NCI-H345 treated with DMSO at 0.1 percent for 48 hours (cell line): ENCODE measurements at regions not wholly inside any gene's neighbourhood (a gene's known extent, or its start where the extent isn't known, plus 50 kb on each side); places are given as distances from the start of the nearest gene placed in this dataset.
"Not testable (repeated sequence)": the region's sequence is repeated elsewhere in the genome, so short reads cannot be mapped to it uniquely, and the experiment has no call there.

Source experiments
- DNase-seq: peaks from one replicate; lab custom pipeline; 2025; ENCODE audit not compliant: unreplicated experiment; lab: John Stamatoyannopoulos, UW

DNA sequence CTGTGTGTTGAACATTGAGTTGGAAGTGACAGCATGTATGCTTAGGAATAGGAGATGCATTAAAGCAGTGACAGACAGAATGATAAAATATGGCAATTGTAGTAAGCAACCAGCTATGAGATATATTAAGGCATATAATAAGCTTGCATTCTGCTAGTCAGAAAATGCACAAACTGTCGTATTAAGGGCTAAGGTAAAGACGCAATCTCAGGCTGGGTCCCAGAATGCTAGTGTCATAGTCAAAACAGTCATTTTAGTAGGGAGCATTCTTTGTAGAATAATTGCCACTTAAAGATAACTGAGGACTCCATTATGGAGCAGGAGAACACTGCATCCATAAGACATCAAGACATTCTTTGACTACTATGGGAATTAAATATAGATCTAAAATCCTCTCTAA, 1369.7 kb upstream of the C9orf72 start:
- DNase-seq: no peak

DNA sequence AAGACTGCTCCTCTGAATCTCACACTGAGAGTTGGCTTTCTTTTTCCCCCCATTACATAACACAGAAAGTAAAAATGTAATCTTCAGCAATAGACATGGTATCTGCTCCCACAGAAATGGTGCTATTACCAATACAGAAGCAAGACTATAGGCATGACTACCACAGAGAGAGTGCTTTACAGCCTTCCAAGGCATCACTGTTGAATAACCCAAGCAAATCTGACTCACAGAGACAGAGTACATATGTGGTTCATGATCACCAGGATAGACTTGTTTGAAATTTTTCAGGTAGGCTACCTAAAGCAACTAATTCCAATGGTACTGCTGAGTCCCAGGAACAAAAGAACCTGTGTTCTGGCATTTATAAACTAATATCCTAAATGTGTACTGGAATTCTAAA, 1373.4 kb upstream of the C9orf72 start:
- DNase-seq: no peak

DNA sequence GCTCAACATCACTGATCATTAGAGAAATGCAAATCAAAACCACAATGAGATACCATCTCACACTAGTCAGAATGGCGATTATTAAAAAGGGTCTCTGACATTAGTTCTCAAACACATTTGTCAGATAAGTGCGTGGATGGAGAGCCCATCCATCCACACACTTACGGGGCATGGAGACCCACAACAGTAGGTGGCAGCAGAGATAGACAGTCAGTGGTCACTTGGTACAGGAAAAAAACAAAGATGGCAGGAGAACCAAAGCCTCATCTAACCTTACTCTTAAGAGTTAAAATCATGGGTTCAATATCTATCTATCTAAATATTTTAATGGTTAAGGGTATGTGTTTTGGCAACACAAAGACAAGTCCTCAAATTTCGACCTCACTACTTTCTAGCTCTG, 1378.7 kb upstream of the C9orf72 start:
- no peak for DNase-seq

DNA sequence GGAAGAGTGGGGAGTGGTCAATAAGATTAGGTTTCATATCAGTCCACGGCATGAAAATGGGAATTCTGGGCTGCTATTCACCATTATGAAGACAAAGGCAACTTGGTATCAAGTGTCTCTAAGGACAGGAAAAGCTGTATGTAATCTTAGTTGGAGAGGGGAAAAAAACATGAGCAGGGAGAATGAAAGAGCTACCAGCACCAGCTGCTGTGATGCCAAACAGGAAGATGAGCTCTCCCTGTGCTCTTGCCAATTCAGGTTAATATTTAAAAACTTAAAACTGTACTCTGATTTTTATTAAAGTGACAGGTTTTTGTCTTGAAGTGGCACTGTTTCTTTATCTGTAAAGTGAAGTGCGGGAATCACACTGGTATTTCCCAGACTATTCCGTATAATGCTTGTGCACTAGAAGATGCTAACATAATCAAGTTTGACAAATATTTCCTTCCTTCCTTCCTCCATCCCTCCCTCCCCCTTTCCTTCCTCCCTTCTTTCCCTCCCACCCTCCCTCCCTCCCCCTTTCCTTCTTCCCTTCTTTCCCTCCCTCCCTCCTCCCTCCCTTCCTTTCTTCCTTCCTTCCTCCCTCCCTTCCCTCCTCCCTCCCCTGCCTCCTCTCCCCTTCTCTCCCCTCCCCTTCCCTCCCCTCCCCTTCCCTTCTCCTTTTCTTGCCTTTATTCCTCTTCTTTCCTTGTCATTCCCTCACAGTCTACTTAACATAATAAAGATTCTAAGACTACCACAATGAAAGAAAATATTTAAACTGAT, 1383.0 kb upstream of the C9orf72 start:
- no peak for DNase-seq

DNA sequence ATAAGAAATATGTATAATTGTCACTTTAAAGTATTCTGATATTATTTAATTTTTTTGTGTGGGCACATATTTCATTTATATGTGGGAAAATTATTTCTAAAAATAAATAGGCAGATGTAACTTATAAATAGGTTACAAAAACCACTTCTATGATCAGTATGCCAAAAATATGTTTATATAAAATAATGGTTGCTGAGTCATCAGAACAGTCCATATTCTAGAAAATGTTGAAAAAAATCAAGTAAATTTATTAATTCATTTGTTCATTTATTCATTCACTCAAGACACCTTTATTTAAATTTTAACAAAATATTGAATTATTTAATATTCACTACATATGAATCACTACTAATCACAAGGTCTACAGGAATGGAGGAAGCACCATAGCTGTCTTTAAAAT, 1387.3 kb upstream of the C9orf72 start:
- DNase-seq: no peak

DNA sequence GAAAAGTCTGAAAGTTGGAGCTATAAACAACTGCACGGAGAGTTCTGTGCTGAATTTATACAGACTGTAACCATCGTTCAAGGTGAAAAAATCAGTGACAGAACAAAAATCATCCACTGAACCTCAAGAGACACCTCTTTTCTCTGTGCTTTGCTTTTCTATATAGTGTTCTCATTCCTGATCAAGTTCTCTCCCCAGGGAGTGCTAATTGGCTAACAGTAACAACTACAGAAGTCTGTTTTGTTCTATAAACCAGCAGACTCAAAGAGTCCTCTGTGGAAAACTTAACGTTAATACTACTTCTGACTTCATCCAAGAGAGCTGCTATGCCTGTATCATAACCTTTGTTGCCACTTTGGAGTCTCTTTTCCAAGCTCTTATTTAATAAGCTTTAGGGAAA, 1388.3 kb upstream of the C9orf72 start:
- no peak for DNase-seq

DNA sequence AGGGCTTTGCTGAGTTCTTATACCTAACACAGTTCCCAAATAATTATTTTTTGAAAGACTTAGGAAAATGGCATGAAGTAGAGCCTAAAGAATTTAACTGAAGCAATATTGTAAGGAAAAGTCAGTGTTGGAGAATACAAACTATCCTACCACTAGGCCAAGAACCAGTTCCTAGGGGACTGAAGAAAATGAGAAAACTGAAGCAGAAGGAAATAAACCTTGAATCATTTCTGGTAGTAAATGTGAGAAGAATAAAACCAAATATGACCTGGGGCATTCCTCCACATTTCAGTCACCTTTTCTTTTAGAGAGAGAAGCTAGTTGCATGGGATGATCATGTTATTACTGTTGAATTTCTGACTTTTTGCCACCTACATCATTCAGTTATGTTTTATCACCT, 1393.9 kb upstream of the C9orf72 start:
- no peak for DNase-seq

DNA sequence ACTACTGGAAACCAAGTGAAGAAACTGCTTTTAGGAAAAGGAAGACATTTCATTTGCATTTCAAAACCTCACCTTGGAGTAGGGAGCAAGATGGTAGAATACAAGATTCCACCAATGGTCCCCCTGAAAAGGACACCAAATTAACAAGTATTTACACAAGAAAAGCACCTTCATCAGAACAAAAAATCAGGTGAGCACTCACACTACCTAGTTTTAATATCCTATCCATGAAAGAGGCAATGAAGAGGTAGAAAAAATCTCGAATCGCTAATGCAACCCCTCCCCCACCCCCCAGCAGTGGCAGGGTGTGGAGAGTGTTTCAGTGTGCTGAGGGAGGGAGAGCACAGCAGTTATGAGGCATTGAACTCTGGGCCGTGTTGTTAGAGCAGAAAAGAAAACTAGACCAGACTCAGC, 1397.0 kb upstream of the C9orf72 start:
- no peak for DNase-seq

DNA sequence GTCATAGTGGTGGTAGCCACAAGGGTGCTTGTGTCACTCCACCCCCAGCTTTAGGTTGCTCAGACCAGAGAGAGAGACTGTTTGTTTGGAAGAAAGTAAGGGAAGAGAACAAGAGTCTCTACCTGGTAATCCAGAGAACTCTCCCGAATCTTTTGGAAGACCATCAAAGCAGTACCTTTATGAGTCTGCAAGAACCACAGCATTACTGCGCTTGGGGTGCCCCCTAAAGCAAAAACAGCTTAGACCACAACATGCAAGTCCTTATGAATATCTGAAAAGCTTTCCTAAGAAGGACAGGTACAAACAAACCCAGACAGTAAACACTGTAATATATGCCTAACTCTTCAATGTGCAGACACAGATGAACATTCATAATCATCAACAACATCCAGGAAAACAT, 1398.6 kb upstream of the C9orf72 start:
- no peak for DNase-seq

DNA sequence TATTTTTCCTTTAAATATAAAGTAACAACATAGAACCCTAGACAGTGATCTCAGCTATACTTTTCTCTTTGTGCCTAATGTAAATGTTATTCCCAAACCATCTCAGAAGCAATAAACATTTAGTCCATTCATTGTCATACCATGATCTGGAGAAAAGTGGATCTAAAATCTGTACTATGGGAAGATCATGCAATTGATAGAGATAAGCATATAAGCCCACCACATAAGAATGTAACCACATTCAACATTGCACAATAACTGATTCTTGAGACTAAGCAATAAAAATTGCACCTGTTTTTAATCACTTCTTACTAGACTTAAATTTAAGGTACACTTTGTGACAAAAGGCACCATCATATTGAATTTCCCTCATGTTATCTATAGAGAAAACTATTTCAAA, 1403.0 kb upstream of the C9orf72 start:
- DNase-seq: no peak

DNA sequence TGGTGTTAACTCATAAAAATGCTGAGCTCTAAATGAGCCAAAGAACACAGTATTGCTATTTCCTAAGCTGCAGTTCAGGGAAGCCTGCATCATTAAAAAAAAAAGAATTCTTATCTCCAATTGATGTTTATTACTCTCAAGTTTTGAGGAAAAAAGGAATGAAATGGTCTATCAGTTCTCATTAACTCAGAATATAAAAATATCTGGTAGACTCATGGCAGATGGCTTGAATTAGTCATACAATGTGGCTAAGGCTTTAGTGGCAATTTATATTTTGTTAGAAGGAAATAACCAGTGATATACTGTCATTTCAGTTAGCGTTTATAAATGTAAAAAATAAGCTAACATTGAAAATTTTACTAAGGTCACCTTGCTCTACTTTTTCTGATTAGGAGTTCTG, 1403.4 kb upstream of the C9orf72 start:
- DNase-seq: no peak

DNA sequence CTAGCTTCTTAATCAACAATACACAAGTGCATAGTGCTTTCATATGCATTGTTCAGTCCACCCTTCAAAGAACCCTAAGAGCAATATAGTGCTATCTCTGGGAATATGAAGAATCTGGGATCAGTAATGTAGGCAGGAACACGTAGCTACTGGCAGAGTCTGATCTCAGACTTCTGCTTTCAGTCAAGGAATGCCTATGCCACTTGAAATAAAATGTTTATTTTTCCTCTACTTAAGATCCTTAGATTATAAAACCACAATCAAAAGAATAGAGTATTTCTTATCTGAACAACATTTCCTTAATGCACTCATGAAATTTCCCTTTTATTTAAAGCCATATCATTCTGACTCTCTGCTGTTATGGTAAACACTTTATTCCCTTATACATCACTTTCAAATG, 1407.8 kb upstream of the C9orf72 start:
- no peak for DNase-seq

DNA sequence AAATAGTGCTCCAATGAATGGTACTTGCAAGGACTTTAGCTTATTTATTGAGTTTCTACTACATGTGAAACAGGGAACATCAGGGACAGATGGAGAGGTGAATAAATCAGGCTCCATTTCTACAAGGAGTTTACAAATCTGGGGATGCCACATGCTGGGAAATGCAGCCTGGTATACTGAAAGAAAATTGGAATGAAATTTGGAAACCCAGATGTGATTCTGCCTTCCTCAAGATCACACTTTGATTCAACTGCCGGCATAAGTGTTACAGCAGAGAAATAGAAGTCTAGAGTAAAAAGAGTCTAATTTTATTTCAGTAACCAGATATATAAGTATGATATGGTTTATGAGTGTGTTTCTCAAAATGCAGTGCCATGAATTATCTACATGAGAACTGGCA, 1408.4 kb upstream of the C9orf72 start:
- no peak for DNase-seq

DNA sequence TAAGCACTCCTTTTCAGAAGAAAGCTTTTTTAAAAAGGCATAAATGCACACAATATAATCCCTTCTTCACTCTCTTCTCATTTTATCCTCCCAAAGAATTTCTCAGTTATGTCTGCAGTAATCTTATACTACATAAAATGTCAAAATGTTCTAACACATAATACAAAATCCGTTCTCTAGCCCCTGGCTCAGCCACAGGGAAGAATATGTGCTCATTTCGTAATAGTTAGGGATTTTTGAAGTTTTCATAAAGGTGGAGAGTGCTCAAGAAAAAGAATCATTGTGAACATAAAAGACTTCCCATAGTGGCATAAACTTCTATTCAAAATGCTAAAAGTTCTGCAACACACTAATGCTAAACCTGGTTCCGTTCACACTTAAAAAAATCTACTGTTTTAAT, 1410.7 kb upstream of the C9orf72 start:
- DNase-seq: no peak

DNA sequence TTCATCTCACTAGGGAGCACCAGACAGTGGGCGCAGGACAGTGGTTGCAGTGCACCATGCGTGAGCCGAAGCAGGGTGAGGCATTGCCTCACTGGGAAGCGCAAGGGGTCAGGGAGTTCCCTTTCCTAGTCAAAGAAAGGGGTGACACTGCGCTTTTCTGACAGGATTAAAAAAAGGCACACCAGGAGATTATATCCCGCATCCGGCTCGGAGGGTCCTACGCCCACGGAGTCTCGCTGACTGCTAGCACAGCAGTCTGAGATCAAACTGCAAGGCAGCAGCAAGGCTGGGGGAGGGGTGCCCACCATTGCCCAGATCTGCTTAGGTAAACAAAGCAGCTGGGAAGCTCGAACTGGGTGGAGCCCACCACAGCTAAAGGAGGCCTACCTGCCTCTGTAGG, 1416.7 kb upstream of the C9orf72 start:
- not testable (repeated sequence) for DNase-seq

DNA sequence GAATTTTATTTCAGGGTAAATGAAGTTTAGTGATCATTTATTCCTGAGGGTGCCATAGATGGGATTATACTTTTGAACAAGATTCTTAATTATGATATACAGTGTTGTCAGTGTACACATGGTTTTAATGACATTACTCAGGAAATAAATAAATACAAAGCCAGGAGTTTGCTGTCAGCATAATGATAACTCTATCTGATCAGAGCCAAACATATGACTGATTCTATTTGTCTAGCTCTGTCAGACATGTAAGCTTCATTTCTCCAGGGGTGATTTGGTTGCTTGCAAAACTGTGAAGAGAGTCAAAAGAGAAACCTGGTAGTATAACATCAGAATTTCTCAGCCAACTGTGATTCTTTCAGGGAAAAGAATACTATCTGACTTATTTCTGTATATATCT, 1425.8 kb upstream of the C9orf72 start:
- no peak for DNase-seq

DNA sequence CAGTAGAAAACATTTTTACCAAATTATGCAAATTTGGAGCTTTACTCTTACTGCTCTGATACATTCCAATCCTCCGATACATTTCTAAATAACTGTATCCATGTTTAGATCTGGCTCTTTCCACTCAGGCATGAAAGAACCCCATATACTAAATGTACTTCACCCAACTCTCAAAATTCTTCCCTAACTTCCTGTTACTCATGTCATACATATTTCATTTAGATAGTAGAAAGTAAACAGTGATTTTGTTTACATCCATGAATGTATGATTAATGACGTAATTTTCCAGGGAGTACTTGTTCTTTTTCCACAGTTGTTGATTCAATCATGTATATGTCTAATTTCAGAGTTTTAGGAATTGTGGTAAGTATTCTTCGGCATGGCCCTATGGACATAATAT, 1426.5 kb upstream of the C9orf72 start:
- DNase-seq: no peak

DNA sequence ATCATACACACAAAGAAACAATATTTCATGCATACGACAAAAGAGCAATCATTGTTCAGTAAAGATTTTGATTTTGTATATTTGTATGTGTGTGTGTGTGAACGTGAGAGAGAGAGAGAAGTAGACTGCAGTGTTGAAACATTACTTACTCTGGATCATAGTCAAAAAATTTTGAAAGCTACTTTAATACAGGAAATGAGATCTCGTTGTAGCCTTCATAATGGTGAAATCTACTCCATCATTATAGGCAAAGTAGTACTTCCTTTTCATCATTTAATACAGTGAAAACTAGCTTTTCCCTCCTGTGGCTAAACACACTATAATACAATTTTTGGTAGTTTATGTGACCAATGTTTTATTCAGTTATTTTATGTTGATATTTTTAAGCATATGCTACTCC, 1427.7 kb upstream of the C9orf72 start:
- no peak for DNase-seq

DNA sequence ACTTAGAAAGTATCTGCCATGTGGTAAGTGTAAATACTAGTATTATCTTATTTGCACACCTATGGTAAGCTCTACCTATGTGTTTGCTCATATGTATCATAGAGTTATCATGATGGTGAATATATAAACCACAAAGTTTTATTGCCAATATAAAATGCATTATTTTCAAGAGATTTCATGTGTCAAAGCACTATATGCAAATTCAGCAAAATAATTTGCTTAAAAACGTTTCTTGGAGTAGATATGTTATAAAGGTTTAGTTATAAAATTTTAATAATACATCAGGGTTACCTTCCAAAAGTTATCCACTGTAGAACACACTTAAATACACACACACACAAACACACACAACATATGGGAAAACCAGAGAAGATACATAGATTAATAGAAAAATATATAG, 1431.7 kb upstream of the C9orf72 start:
- no peak for DNase-seq

DNA sequence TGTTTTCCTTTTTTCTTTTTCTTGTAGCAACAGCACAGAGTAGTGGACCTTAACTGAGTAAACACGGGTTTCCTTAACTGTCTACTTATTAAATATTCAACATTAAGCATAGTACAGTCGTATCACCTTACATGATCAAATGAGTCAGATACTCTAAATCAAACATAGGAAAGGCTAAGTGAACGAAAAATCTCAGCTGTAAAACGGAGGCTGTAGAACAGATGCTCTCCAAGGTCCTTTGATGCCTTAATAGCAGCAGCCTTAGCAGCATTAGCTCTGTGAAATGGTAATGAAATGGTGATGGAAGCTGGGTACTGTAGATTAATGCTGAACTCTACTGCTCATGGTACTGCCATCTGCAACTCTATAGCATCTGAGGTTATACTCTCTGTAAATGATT, 1433.3 kb upstream of the C9orf72 start:
- no peak for DNase-seq

DNA sequence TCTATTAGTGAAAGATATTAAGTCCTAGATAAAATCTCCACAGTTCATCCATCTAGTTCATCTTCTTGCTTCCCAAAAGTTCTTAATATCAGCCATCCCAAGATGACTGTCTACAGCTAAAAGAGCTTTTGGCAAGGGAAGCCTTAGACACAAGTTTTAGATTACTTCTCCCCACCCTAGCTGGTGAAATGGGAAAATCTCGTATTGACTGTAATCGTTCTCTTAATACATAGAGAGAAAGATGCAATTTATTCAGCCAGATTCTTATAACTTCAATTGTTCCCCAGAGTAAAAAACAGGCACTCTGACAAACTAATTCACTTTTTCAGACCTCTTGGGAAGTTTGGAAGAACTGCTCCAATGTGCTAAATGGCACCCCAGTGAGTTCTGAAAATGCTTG, 1439.6 kb upstream of the C9orf72 start:
- DNase-seq: no peak

DNA sequence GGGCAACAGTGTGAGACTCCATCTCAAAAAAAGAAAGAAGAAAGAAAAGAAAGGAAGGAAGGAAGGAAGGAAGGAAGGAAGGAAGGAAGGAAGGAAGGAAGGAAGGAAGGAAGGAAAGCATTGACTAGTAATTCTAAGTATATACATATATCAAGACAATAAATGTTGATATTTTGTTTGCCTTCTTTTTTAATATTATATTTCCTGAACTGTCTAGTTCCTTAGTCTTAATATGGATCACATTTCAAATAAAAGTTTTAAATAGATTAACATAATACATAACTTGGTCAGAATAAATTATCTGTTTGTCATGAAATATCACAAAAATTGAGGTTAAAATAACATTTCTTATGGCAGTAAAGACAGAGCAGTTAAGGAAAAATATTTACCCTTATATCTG, 1448.4 kb upstream of the C9orf72 start:
- DNase-seq: no peak

DNA sequence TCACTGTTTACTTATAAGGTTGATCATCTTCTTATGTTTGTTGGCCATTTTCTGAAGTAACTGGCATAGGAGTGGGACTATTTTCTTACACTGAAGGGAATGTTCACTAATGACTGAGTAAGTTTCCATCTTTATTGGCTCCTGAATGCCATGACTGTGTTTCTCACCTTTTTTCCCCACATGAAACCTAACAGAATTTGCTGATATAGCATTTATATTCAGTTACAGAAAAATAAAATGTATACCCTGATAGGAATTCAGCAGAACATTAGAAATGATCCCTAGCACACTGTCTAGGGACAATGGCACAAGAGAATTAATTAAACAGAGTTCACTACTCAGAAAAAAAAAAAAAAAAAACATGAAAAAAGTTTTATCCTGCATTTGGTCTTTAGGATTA, 1465.1 kb upstream of the C9orf72 start:
- no peak for DNase-seq

DNA sequence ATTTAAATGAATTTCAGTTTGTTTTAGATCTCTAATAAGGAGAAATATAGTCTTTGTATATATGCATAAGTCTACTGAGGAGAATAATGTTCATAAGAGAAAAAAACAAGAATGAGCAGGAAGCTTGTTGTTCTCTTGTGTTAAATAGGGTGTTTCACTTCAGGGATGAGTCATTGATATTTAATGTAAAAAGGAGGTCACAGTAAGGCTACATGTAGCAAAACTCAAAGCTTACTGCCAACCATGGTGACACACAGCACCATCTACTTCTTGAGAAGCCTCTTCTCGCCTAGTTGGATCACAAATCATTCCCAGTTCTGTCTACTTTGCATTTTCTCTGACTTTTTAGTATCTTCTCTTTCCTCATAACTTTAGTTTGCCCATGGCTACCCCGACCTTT, 1466.0 kb upstream of the C9orf72 start:
- no peak for DNase-seq
